Astrocyte (in vitro differentiated cells and primary cell): ENCODE measurements at regions not wholly inside any gene's neighbourhood (a gene's known extent, or its start where the extent isn't known, plus 50 kb on each side); places are given as distances from the start of the nearest gene placed in this dataset.
A peak's percentile ranks its signal among the peaks of the same experiment; 100 is the strongest.

Experiments used
- DNase-seq: peaks from one replicate; pipeline ENCODE4 v3.0.0-alpha.2; 2010; ENCODE audit warnings: low read depth
- FAIRE-seq: peaks from 2 replicates; lab custom pipeline; 2011; peaks lifted over from hg19 to GRCh38; lab: Jason Lieb, UNC
- H2AFZ ChIP-seq: 2 replicates; pipeline ENCODE4 v1.6.0; 2012; ENCODE audit warnings: low read depth, low read length, inconsistent platforms
- H3K27ac ChIP-seq: 2 replicates; pipeline ENCODE4 v1.5.1; 2011; ENCODE audit warnings: low read depth, low read length, inconsistent platforms
- H3K27me3 ChIP-seq: 2 replicates; pipeline ENCODE4 v1.6.0; 2011; ENCODE audit warnings: low read length, inconsistent platforms; ENCODE audit not compliant: insufficient read depth
- H3K36me3 ChIP-seq: 2 replicates; pipeline ENCODE4 v1.5.1; 2011; ENCODE audit warnings: low read length, inconsistent platforms; ENCODE audit not compliant: insufficient read depth
- H3K4me1 ChIP-seq: 2 replicates; pipeline ENCODE4 v1.5.1; 2011; ENCODE audit warnings: low read length, inconsistent platforms; ENCODE audit not compliant: insufficient read depth
- H3K4me2 ChIP-seq: 2 replicates; pipeline ENCODE4 v1.6.0; 2012; ENCODE audit warnings: low read length, inconsistent platforms
- H3K4me3 ChIP-seq: 2 replicates; pipeline ENCODE4 v1.5.1; 2011; ENCODE audit warnings: low read depth, mild to moderate bottlenecking, low read length, inconsistent platforms; ENCODE audit not compliant: insufficient read depth
- H3K79me2 ChIP-seq: 2 replicates; pipeline ENCODE4 v1.6.0; 2012; ENCODE audit warnings: mild to moderate bottlenecking, low read length, inconsistent platforms; ENCODE audit not compliant: insufficient read depth
- H3K9ac ChIP-seq: 2 replicates; pipeline ENCODE4 v1.6.0; 2012; ENCODE audit warnings: mild to moderate bottlenecking, low read length, inconsistent platforms
- H3K9me3 ChIP-seq: 2 replicates; pipeline ENCODE4 v1.5.1; 2012; ENCODE audit warnings: low read depth, mild to moderate bottlenecking, low read length, inconsistent platforms; ENCODE audit not compliant: insufficient read depth
- H4K20me1 ChIP-seq: 2 replicates; pipeline ENCODE4 v1.6.0; 2012; ENCODE audit warnings: low read length, inconsistent platforms; ENCODE audit not compliant: insufficient read depth
- H3K27ac Mint-ChIP-seq: one replicate; pipeline ENCODE4 v1.8.0; 2021; ENCODE audit warnings: mild to moderate bottlenecking, mixed read lengths; ENCODE audit not compliant: unreplicated experiment
- H3K27me3 Mint-ChIP-seq: one replicate; pipeline ENCODE4 v1.8.0; 2021; ENCODE audit warnings: low read depth, mixed read lengths; ENCODE audit not compliant: unreplicated experiment
- H3K36me3 Mint-ChIP-seq: one replicate; pipeline ENCODE4 v1.8.0; 2021; ENCODE audit warnings: low read depth, mixed read lengths; ENCODE audit not compliant: unreplicated experiment
- H3K4me1 Mint-ChIP-seq: one replicate; pipeline ENCODE4 v1.8.0; 2021; ENCODE audit warnings: low read depth, mixed read lengths; ENCODE audit not compliant: unreplicated experiment
- H3K4me3 Mint-ChIP-seq: one replicate; pipeline ENCODE4 v1.8.0; 2021; ENCODE audit warnings: mild to moderate bottlenecking, moderate library complexity, mixed read lengths; ENCODE audit not compliant: unreplicated experiment
- H3K9me3 Mint-ChIP-seq: one replicate; pipeline ENCODE4 v1.8.0; 2021; ENCODE audit warnings: mild to moderate bottlenecking, mixed read lengths; ENCODE audit not compliant: unreplicated experiment
- EZH2 ChIP-seq: IDR thresholded peaks from 2 replicates; pipeline ENCODE4 v1.6.1; 2012; ENCODE audit warnings: mild to moderate bottlenecking, low read length, inconsistent platforms; ENCODE audit not compliant: insufficient read depth
- TF ChIP-seq, protein P1 (sequence below): IDR thresholded peaks from 2 replicates; pipeline ENCODE4 v1.5.1; 2011; ENCODE audit warnings: low read depth, mild to moderate bottlenecking, inconsistent platforms, low read length, moderate library complexity; ENCODE audit not compliant: insufficient read depth

DNA sequence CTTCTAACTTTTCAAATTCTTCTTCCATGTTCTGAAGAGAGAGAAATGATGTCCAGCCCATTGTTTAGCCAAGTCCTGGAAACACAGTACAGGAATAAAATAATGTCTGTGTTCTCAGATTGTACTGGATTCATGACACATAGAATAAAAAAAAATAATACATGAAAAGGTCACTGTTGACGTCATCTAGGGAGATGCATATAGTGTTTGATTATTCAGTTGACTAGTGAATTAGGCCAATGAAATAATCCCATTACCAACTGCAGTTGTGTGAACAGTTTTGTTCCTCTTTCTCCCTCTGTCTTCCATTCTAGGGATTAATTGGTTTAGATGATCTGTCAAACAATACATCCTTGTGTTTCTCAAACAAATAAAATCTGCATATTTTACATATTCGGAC lies 222.8 kb downstream of the ALDH8A1 start:
- Histone ChIP-seq H3K27me3 (no peaks in the 10 kb centered on the region), H3K36me3 (no peaks in the 10 kb centered on the region), H2AFZ (no peak overlapping the region), H3K79me2 (no peaks in the 10 kb centered on the region), H3K9ac (no peak overlapping the region), H3K27ac (no peak overlapping the region), H3K4me3 (no peak overlapping the region), H3K4me2 (no peak overlapping the region), H3K4me1 (peaks cover 4% of the 10 kb centered on the region), H4K20me1 (no peaks in the 10 kb centered on the region), H3K9me3 (no peaks in the 10 kb centered on the region)
- DNase-seq = no peak
- no peaks in the 10 kb centered on the region for H3K9me3 Mint-ChIP-seq
- H3K4me3 Mint-ChIP-seq = no peak overlapping the region
- no peaks in the 10 kb centered on the region for H3K36me3 Mint-ChIP-seq
- no peak overlapping the region for H3K27ac Mint-ChIP-seq
- no peak for FAIRE-seq
- no peaks in the 10 kb centered on the region for H3K4me1 Mint-ChIP-seq
- TF ChIP-seq, protein P1, sequence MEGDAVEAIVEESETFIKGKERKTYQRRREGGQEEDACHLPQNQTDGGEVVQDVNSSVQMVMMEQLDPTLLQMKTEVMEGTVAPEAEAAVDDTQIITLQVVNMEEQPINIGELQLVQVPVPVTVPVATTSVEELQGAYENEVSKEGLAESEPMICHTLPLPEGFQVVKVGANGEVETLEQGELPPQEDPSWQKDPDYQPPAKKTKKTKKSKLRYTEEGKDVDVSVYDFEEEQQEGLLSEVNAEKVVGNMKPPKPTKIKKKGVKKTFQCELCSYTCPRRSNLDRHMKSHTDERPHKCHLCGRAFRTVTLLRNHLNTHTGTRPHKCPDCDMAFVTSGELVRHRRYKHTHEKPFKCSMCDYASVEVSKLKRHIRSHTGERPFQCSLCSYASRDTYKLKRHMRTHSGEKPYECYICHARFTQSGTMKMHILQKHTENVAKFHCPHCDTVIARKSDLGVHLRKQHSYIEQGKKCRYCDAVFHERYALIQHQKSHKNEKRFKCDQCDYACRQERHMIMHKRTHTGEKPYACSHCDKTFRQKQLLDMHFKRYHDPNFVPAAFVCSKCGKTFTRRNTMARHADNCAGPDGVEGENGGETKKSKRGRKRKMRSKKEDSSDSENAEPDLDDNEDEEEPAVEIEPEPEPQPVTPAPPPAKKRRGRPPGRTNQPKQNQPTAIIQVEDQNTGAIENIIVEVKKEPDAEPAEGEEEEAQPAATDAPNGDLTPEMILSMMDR = no peak
- TF ChIP-seq EZH2 = no peak
- H3K27me3 Mint-ChIP-seq = no peaks in the 10 kb centered on the region

DNA sequence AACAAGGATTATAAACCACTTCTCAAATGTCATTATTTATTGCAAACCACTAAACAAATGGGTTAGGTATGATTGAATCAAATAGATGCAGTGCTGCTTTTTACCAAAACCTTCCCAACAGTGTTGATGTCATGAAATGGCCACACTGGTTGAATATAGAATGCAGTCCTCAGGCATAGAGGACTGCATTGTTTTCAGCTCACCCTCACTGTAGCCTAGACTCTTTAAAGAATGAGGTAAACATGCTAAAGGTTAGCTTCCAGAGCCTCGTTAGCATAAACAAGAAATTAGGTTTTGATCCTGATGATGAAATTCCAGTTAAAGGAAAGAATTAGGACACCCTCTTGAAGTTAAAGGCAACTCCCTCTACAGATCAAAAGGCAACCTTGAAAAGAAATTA lies 224.3 kb downstream of the ALDH8A1 start:
- Histone ChIP-seq H3K9ac (no peak overlapping the region), H3K36me3 (no peaks in the 10 kb centered on the region), H3K27me3 (no peaks in the 10 kb centered on the region), H2AFZ (no peak overlapping the region), H3K4me1 (peaks cover 4% of the 10 kb centered on the region), H3K79me2 (no peaks in the 10 kb centered on the region), H3K4me3 (no peak overlapping the region), H3K27ac (no peak overlapping the region), H4K20me1 (no peaks in the 10 kb centered on the region), H3K9me3 (no peaks in the 10 kb centered on the region), H3K4me2 (no peak overlapping the region)
- H3K4me1 Mint-ChIP-seq = no peaks in the 10 kb centered on the region
- no peak overlapping the region for H3K4me3 Mint-ChIP-seq
- H3K9me3 Mint-ChIP-seq = no peaks in the 10 kb centered on the region
- FAIRE-seq (no peak), DNase-seq (no peak)
- no peaks in the 10 kb centered on the region for H3K27me3 Mint-ChIP-seq
- TF ChIP-seq, protein P1 = no peak
- no peak for TF ChIP-seq EZH2
- H3K27ac Mint-ChIP-seq = no peak overlapping the region
- H3K36me3 Mint-ChIP-seq = no peaks in the 10 kb centered on the region

DNA sequence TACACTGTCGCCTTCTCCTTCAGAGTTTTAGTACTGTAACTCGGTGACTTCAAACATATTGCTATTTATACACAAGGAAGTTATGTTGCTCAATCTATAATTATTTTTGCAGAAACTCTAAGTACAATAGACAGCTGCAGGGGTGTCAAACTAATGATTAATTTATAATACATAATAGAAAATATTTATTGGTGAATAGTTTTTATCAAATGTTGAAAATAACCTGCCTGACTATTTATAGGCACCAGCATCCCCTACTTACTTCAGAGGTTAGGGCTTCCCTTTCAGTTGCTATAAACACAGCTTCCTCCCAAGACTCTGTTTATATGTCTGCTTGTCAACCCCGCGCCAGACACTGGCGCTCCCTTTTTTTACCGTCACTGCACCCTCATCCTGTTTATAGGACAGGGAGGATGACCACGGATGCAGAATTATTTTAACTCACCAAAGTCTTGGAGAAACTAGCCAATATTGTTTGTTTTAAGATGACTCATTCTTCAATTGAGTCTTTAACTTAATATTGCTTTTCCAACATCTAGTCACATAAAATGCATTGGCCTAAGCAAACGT lies 225.0 kb downstream of the ALDH8A1 start:
- H3K9ac ChIP-seq = no peak overlapping the region
- no peaks in the 10 kb centered on the region for H3K9me3 ChIP-seq
- H3K4me1 ChIP-seq = peaks cover 4% of the 10 kb centered on the region
- no peaks in the 10 kb centered on the region for H3K79me2 ChIP-seq
- Mint-ChIP-seq H3K36me3 (no peaks in the 10 kb centered on the region), H3K27ac (no peak overlapping the region), H3K4me1 (no peaks in the 10 kb centered on the region), H3K27me3 (no peaks in the 10 kb centered on the region), H3K4me3 (no peak overlapping the region), H3K9me3 (no peaks in the 10 kb centered on the region)
- no peak overlapping the region for H3K27ac ChIP-seq
- H3K4me2 ChIP-seq = peak overlapping the region; percentile 20
- H4K20me1 ChIP-seq = no peaks in the 10 kb centered on the region
- no peak overlapping the region for H2AFZ ChIP-seq
- no peaks in the 10 kb centered on the region for H3K27me3 ChIP-seq
- no peaks in the 10 kb centered on the region for H3K36me3 ChIP-seq
- DNase-seq = peak; percentile 68
- H3K4me3 ChIP-seq = no peak overlapping the region
- FAIRE-seq = no peak
- TF ChIP-seq EZH2 = no peak
- TF ChIP-seq, protein P1 = no peak
